NCI-H446 treated with DMSO at 0.1 percent for 48 hours (cell line): ENCODE measurements at regions not wholly inside any gene's neighbourhood (a gene's known extent, or its start where the extent isn't known, plus 50 kb on each side); places are given as distances from the start of the nearest gene placed in this dataset.

Experiments
- DNase-seq: peaks from one replicate; lab custom pipeline; 2025; lab: John Stamatoyannopoulos, UW

- DNase-seq: no peak
Observed at GRCh38 chr5:115072266-115073064, 97.2 kb downstream of the TRIM36 start.

GRCh38 chr5:115070737-115071136 is 99.0 kb downstream of the TRIM36 start:
- DNase-seq: no peak

GRCh38 chr5:115069087-115069968 is 100.4 kb downstream of the TRIM36 start:
- DNase-seq: peak; percentile 22

GRCh38 chr5:115068239-115069086 is 101.2 kb downstream of the TRIM36 start:
- no peak for DNase-seq

GRCh38 chr5:115064380-115064779 is 105.3 kb downstream of the TRIM36 start:
- no peak for DNase-seq

GRCh38 chr5:115054387-115054951 is 115.2 kb downstream of the TRIM36 start:
- DNase-seq: no peak

GRCh38 chr5:115052948-115053347 is 116.8 kb downstream of the TRIM36 start:
- DNase-seq: no peak

- peak; percentile 18 for DNase-seq
Observed at GRCh38 chr5:115050866-115051265, 118.8 kb downstream of the TRIM36 start.

- DNase-seq: peak; percentile 4
Observed at GRCh38 chr5:115033861-115034260, 135.8 kb downstream of the TRIM36 start.

- no peak for DNase-seq
Observed at GRCh38 chr5:115028557-115028956, 141.2 kb downstream of the TRIM36 start.

GRCh38 chr5:115024922-115025321 is 144.8 kb downstream of the TRIM36 start:
- DNase-seq: no peak

GRCh38 chr5:115022303-115022702 is 147.4 kb downstream of the TRIM36 start:
- DNase-seq: no peak

- no peak for DNase-seq
Observed at GRCh38 chr5:115016646-115017045, 153.1 kb downstream of the TRIM36 start.

GRCh38 chr5:114999176-114999575 is 170.5 kb downstream of the TRIM36 start:
- DNase-seq: no peak

- DNase-seq: no peak
Observed at GRCh38 chr5:114989512-114989911, 180.2 kb downstream of the TRIM36 start.

GRCh38 chr5:114988096-114988495 is 181.6 kb downstream of the TRIM36 start:
- DNase-seq: no peak

GRCh38 chr5:114984796-114985195 is 184.9 kb downstream of the TRIM36 start:
- DNase-seq: no peak

GRCh38 chr5:114981111-114981510 is 188.6 kb downstream of the TRIM36 start:
- DNase-seq: no peak

- DNase-seq: no peak
Observed at GRCh38 chr5:114977979-114978573, 191.6 kb downstream of the TRIM36 start.

GRCh38 chr5:114969482-114969881 is 200.2 kb downstream of the TRIM36 start:
- DNase-seq: no peak

GRCh38 chr5:114957384-114957783 is 212.3 kb downstream of the TRIM36 start:
- DNase-seq: no peak
